ENCODE measurements at regions not wholly inside any gene's neighbourhood (a gene's known extent, or its start where the extent isn't known, plus 50 kb on each side); places are given as distances from the start of the nearest gene placed in this dataset.

DNA sequence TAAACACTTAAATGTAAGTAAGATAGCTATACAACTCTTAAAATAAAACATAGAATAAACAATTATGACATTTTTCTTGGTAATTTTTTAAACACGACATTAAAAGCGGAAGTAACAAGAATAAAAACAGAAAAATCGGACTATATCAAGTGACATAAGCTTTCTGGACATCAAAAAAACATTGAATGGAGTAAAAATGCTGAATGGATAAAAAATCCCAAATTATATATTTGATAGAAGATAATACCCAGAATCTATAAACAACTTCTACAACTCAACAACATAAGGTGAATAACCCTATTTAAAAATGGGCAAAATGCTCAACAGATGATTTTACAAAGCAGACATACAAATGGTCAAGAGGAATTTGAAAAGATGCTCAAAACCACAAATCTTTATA, 1866.5 kb downstream of the TP53TG3F start:
- DNase-seq (ENCODE audit: extremely low read depth in 1 of 11, low read depth in 9 of 11, low spot score in 4 of 11): no peak

DNA sequence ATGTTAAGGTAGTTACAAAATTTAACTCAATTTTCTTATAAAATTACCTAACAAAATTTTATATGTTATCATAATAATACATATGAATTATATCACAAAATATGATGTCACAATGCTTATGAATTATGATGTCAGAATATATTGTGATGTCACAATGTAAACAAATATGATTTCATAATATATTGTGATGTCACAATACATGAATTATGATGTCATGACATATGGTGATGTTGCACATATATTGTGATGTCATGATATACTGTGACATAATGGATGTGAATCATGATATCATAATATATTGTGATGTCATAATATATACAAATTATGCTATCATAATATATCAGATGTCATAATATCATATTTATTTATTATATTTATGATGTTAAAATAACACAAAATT, 1879.9 kb downstream of the TP53TG3F start:
- no peak for DNase-seq (ENCODE audit: extremely low read depth in 1 of 11, low read depth in 9 of 11, low spot score in 4 of 11)

DNA sequence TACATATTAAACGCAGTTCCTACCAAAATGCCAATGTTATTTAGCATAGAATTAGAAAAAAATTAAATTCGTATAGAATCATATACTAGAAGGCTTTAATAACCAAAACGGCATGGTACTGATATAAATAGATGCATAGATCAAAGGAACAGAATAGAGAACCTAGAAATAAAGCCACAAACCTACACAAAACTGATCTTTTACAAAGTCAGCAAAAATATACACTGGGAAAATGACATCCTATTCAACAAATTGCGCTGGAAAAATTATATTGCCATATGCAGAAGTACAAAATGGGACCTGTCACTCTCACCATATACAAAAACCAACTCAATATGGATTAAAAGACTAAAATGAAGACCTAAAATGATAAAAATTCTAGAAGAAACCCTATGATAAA, 1882.6 kb downstream of the TP53TG3F start:
- DNase-seq (ENCODE audit: extremely low read depth in 1 of 11, low read depth in 9 of 11, low spot score in 4 of 11): no peak

DNA sequence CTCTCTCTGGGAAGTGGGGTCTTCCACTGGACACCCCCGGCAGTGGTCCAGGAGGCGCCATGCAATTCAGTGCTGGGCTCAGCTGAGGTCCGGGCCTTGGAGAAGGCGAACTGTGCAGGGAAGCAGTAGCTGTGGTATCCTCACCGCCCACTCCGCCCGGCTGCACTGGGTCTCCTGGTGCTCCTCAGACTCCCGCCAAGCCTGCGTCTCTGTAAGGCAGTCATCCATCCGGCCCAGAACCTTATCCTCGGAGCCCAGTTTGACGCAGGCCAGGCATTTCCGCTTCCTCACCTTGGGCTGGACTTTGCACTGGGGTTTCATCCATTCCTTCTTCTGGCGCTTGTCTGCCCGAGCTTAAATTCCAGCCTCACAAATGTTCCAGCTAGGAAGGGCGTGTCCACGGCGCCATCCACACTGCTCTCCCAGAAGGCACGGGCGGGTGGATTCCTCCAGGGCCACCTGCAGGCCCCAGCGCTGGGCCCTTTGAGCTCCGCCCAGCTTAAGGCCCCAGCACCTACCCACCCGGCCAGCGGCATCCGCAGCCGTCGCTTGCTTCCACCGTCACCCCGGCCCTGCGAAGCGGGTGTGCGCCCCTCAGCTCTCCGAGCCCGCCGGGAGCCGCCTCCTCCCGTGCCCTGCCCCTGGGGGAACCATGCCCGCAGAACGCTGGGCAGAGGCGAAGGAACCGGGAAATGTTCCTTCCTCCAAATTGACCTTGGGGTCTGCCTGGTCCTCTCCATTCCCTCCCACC, 1884.8 kb downstream of the TP53TG3F start:
- DNase-seq (ENCODE audit: extremely low read depth in 1 of 11, low read depth in 9 of 11, low spot score in 4 of 11): no peak

DNA sequence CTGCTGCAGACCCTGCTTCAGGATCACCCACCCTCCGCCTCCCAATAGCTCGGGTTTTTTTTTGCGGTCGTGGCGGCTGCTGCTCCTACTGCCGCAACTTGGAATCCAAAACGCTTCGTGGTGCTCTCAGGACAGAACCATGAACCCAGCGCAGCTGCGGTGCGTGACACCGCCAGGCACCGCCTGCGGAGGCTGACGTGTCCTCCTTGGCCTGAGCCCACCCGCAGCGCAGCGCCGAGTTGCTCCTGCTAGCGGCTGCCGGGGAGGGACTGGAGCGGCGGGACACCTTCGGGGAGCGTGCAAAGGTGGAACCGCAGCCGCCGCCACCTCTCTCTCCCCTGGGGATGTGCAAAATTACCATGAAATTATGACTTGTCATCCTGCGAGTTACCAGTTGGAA, 1893.0 kb downstream of the TP53TG3F start:
- DNase-seq (ENCODE audit: extremely low read depth in 1 of 11, low read depth in 9 of 11, low spot score in 4 of 11): no peak

DNA sequence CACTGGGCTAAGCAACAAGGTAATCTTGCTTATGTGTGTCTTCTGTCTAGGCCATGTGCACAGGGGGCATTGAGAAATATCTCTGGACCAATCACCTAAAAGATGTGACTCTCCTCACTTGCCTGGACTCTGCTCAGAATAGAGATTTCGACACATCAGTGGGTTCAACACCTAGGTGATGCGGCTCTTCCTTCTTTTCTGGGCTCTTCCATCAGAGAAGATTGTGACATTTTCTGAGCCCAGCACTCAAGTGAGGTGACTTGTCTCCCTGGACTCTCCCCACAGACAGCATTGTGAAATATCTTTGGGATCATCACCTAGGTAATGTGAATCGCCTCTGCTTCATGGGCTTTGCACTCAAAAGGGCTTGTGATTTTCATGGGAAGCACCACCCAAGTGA, 1904.1 kb downstream of the TP53TG3F start:
- DNase-seq (ENCODE audit: extremely low read depth in 1 of 11, low read depth in 9 of 11, low spot score in 4 of 11): no peak

DNA sequence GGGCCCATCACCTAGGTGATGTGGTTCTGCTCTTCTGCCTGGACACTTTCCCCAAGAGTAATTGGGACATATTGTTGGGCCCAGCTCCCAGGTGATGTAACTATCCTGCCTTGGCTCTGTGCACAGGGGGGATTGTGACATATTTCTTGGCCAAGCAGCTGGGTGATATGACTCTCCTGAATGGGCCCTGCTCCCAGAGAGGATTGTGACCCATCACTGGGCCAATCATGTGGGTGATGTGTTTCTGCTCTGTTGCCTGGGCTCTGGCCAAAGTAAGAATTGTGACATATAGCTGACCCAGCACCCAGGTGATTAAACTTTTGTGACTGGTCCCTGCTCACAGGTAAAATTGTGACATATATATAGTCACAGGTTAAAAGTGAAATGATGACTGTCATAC, 1904.9 kb downstream of the TP53TG3F start:
- no peak for DNase-seq (ENCODE audit: extremely low read depth in 1 of 11, low read depth in 9 of 11, low spot score in 4 of 11)

DNA sequence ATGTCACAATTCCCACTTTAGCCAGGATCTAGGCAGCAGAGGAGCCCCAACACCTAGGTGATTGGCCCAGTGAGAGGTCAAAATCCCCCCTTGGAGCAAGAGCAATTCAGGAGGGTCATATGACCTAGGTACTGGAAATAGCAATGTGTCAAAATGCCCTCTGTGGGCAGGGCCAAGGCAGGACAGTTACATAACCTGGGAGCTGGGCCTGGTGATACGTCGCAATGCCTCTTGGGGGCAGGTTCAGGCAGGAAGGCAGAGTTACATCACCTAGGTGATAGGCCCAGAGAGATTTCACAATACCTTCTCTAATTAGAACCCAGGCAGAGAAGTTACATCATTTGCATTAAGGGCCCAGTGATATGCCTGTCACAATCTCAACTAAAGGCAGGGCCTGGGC, 1906.3 kb downstream of the TP53TG3F start:
- no peak for DNase-seq (ENCODE audit: extremely low read depth in 1 of 11, low read depth in 9 of 11, low spot score in 4 of 11)

DNA sequence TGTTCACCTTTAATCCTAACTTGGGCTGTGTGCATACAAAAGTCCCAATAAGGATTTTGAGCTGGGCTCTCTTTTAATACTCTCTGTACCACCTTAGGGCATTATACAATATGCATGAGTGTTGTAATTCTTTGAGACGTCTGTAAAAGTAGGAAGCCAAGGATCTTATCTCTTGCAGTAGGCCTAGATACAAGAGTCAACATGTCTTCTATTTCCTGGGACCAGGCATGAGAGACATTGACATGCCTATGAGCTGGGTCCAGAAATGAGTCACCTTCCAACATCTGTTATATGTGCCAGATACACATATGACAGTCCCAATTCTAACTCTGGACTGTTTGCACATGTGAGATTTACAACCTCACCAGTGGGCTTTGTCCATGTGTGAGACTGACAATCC, 1911.2 kb downstream of the TP53TG3F start:
- no peak for DNase-seq (ENCODE audit: extremely low read depth in 1 of 11, low read depth in 9 of 11, low spot score in 4 of 11)

DNA sequence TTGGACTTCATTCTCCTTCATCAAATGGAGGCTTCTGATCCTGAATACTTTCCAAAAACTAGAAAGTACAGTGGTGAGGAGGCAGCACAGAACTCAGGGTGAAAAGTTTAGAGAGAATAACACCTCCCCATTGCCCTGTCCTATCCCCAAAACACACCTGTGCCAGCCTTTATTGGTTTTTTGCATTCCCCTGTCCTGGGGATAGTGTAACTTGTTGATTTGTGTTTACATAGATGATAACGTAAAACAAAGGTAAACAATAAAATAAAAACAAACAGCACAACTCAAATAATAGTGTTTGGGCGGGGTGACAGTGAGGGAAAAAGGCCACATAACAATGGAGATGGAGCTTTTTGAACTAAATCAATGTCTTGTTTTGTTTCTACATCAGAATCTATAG, 1917.7 kb downstream of the TP53TG3F start:
- no peak for DNase-seq (ENCODE audit: extremely low read depth in 1 of 11, low read depth in 9 of 11, low spot score in 4 of 11)

DNA sequence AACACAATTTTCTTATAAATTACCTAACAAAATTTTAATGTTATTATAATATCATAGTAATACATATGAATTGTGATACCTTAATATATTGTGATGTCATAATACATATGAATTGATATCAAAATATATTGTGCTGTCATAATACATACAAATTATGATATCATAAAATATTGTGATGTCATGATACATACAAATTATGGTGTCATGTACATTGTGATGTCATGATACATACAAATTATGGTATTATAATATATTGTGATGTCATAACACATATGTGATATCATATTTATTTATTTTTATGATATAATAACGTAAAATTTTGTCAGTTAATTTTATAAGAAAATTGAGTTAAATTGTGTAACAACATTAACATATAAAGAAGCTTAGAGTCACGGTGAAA, 1927.2 kb downstream of the TP53TG3F start:
- DNase-seq (ENCODE audit: extremely low read depth in 1 of 11, low read depth in 9 of 11, low spot score in 4 of 11): no peak

DNA sequence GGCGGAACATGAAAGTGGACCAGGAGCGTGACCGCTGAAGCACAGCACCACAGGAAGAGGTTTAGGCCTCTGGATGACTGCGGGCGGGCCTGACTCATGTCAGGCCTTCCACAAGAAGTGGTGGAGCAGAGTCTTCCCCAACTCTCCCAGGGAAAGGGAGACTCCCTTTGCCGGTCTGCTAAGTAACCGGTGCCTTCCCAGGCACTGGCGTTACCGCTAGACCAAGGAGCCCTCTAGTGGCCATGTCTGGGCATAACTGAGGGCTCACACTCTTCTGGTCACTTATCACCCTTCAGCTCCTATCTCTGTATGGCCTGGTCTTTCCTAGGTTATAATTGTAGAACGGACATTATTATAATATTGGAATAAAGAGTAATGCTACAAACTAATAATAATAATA, 1931.9 kb downstream of the TP53TG3F start:
- DNase-seq (ENCODE audit: extremely low read depth in 1 of 11, low read depth in 9 of 11, low spot score in 4 of 11): peak in 5 of 11 donors; percentile 0 to 10 (median 2)

DNA sequence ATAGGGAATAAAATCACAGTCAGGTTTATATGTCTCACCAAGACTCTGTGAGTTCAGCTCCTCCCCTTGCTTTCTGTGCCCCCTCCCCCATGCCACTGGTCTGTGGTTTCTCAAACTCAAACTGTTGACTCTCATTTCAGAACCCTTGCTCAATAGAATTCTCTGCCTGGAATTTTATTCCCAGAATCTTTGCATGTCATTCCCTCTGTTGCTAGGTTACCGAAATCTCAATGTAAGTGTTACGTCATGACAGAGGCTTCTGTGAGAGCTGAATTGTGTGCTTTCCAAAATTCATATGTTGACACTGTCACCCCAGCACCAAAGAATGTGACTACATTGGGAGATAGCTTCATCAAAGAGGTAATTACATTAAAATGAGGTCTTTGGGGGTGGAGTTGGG, 1938.8 kb downstream of the TP53TG3F start:
- no peak for DNase-seq (ENCODE audit: extremely low read depth in 1 of 11, low read depth in 9 of 11, low spot score in 4 of 11)

DNA sequence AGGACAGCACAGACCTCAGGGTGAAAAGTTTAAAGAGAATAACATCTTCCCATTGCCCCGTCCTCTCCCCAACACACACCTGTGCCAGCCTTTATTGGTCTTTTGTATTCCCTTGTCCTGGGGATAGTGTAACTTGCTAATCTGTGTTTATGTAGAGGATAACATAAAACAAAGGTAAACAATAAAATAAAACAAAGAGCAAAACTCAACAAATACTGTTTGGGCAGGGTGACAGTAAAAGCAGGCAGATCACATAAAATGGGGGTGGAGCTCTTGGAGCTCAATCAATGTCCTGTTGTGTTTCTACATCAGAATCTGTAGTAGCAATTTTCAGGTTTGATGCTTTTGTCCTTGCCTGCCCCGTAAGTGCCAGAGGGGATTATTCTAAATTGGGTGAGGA, 1939.7 kb downstream of the TP53TG3F start:
- DNase-seq (ENCODE audit: extremely low read depth in 1 of 11, low read depth in 9 of 11, low spot score in 4 of 11): no peak

DNA sequence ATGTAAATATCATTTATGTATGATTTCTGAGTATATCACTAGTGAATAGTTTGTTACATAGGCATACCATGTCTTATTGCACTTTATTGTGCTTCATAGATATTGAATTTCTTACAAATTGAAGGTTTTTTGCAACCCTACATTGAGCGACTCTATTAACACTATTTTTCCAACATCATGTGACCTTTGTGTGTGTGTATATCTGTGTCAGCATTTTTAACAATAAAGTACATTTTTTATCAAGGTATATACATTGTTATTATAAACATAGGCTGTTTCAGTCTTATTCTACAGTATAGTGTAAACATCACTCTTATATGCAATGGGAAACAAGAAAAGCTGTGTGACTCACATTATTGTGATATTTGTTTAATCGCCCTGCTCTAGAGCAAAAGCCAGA, 1944.9 kb downstream of the TP53TG3F start:
- no peak for DNase-seq (ENCODE audit: extremely low read depth in 1 of 11, low read depth in 9 of 11, low spot score in 4 of 11)

DNA sequence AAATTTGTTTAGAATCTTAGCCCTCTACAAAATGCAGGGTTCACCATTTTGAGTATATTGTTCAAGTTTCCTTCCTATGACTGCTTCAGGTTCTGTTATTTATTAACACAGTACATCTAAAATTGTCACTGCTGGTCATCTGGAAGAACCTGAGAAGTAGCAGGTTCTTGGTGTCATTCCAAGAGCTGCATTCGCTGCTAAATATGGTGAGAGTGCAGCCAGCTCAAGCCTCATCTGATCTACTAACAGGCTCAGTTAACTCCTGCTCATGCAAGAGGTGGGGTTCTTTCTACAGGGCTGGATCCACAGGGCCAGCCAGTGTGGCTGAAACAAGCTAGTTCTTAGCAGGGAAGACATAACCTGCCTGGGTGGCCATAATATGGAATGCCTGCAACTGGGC, 1946.1 kb downstream of the TP53TG3F start:
- no peak for DNase-seq (ENCODE audit: extremely low read depth in 1 of 11, low read depth in 9 of 11, low spot score in 4 of 11)

DNA sequence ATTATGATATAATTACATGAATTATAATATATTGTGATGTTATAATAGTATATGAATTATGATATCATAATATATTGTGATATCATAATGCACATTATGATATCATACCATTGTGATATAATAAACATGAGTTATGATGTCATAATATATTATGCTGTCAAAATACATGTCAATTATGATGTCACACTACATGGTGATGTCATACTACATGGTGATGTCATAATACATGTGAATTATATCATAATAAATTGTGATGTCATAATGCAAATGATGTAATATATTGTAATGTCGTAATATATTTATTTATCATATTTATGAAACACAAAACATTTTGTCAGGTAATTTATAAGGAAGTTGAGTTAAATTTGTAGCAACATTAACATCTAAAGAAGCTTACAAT, 1950.1 kb downstream of the TP53TG3F start:
- DNase-seq (ENCODE audit: extremely low read depth in 1 of 11, low read depth in 9 of 11, low spot score in 4 of 11): no peak

DNA sequence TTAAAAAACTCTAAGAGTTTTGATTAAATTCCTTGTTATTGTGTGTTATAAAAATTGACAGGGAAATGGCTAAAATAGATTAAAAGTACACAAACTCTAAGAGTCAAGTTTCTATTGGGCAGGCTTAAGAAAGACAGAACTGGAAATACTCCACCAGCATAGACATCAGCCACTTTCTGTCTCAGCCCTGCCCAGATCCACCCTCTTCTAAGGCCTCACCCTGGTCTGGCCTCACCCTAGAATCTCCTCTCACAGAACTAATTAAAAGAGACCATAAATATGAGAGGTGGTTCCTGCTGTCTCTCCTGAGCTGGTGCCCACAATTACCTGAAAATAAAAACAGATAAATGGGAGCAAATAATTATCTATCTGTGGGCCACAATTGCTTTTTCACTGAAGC, 1951.0 kb downstream of the TP53TG3F start:
- DNase-seq (ENCODE audit: extremely low read depth in 1 of 11, low read depth in 9 of 11, low spot score in 4 of 11): no peak

DNA sequence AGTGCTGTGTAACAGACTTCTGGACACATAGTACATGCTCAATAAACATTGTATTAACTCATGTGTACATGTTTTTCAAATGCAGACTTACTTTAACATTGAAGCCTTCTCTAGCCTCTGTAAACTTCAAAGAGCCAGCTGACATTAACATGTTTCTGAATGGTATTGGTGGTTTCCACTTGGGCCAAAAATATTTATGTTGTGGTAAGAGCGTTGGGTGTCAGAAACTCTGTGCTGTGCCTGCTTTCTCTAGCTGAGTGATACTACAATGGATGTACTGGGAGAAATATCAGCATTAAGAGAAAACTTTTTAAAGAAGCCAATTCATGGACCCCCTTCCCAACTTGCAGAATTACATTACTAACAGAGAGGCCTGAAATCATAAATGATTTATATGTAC, 1951.7 kb downstream of the TP53TG3F start:
- DNase-seq (ENCODE audit: extremely low read depth in 1 of 11, low read depth in 9 of 11, low spot score in 4 of 11): no peak

DNA sequence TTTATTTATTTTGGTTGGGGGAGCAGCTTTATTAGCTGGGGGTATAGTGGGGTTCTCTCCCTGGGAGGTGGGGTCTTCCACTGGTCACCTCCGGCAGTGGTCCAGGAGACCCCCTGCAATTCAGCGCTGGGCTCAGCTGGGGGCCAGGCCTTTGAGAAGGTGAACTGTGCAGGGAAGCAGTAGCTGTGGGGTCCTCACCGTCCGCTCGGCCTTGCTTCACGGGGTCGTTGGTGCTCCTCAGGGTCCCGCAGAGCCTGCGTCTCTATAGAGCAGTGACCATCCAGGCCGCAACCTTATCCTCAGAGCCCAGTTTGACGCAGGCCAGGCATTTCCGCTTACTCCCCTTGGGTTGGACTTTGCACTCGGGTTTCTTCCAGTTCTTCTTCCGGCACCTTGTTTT, 1954.7 kb downstream of the TP53TG3F start:
- DNase-seq (ENCODE audit: extremely low read depth in 1 of 11, low read depth in 9 of 11, low spot score in 4 of 11): no peak

DNA sequence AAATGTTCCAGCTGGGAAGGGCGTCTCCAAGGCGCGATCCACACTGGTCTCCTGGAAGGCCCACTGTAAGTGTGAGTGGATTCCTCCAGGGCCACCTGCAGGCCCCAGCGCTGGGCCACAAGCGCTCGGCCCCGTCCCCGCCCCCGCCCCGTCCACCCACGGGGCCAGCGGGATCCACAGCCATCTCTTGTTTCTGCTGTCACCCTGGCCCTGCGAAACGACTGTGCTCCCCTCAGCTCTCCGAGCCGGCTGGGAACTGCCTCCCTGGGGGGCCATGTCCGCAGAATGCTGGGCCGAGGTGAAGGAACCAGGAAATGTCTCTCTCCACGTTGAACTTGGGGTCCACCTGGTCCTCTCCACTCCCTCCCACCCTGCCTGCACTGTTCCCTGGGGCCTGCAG, 1955.2 kb downstream of the TP53TG3F start:
- DNase-seq (ENCODE audit: extremely low read depth in 1 of 11, low read depth in 9 of 11, low spot score in 4 of 11): no peak

DNA sequence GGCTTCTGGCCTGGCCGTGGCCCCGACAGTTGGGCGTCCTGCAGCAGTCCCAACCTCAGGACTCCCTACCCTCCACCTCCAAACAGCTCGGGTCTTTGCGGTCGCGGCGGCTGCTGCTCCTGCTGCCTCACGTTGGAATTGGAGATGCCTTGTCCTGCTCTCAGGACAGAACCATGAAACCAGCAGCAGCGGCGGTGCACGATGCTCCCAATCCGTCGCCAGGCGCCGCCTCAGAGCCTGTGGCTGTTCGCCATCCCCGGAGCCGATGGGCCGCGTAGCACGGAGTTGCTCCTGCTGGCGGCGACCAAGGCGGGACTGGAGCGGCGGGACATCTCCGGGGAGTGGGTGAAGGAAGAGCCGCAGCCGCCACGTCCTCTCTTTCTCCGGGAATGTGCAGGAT, 1965.9 kb downstream of the TP53TG3F start:
- no peak for DNase-seq (ENCODE audit: extremely low read depth in 1 of 11, low read depth in 9 of 11, low spot score in 4 of 11)
